GM23338 (cell line): ENCODE measurements at regions not wholly inside any gene's neighbourhood (a gene's known extent, or its start where the extent isn't known, plus 50 kb on each side); places are given as distances from the start of the nearest gene placed in this dataset.

Source experiments
- EZH2 ChIP-seq: fragments of 200-600 bp; sonication (generic); IDR thresholded peaks from one replicate; pipeline ENCODE4 v1.8.0; 2017; ENCODE audit warnings: antibody characterized with exemption, mild to moderate bottlenecking, low read depth; ENCODE audit not compliant: unreplicated experiment
- JUNB ChIP-seq: IDR thresholded peaks from one replicate; pipeline ENCODE4 v1.6.1; 2016; ENCODE audit warnings: antibody characterized with exemption; ENCODE audit not compliant: unreplicated experiment
- POLR2AphosphoS5 ChIP-seq: IDR thresholded peaks from 2 replicates; pipeline ENCODE4 v1.6.1; 2016; ENCODE audit warnings: antibody characterized with exemption, low read depth
- REST ChIP-seq: IDR thresholded peaks from one replicate; pipeline ENCODE4 v1.6.1; 2018; ENCODE audit warnings: antibody characterized with exemption; ENCODE audit not compliant: unreplicated experiment
- TF ChIP-seq, protein P1 (sequence below), 2 experiments: fragments of 200-600 bp in 1 of 2; sonication (generic) in 1 of 2; conservative IDR thresholded peaks; 2 replicates each; pipeline versions ENCODE4 v1.5.1 to v1.6.1; 2016 to 2017; ENCODE audit warnings: antibody characterized with exemption in 2 of 2, low read depth in 2 of 2, mild to moderate bottlenecking in 2 of 2, moderate library complexity in 1 of 2

- TF ChIP-seq, protein P1, sequence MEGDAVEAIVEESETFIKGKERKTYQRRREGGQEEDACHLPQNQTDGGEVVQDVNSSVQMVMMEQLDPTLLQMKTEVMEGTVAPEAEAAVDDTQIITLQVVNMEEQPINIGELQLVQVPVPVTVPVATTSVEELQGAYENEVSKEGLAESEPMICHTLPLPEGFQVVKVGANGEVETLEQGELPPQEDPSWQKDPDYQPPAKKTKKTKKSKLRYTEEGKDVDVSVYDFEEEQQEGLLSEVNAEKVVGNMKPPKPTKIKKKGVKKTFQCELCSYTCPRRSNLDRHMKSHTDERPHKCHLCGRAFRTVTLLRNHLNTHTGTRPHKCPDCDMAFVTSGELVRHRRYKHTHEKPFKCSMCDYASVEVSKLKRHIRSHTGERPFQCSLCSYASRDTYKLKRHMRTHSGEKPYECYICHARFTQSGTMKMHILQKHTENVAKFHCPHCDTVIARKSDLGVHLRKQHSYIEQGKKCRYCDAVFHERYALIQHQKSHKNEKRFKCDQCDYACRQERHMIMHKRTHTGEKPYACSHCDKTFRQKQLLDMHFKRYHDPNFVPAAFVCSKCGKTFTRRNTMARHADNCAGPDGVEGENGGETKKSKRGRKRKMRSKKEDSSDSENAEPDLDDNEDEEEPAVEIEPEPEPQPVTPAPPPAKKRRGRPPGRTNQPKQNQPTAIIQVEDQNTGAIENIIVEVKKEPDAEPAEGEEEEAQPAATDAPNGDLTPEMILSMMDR (conservative IDR thresholded peaks at IDR 0.05; ENCODE audit: low read depth in 2 of 2): no peak
- TF ChIP-seq EZH2 (no peak), REST (no peak), POLR2AphosphoS5 (no peak), JUNB (no peak)
Observed at GRCh38 chr15:39332846-39333245, 248.0 kb upstream of the THBS1 start.
